Nephron (organoid): ENCODE measurements at regions not wholly inside any gene's neighbourhood (a gene's known extent, or its start where the extent isn't known, plus 50 kb on each side); places are given as distances from the start of the nearest gene placed in this dataset.

Experiments used
- H3K27ac Mint-ChIP-seq, 3 experiments: 2 replicates each; pipeline ENCODE4 v1.8.0; 2020; ENCODE audit warnings: mixed read lengths in 3 of 3, mild to moderate bottlenecking in 2 of 3, moderate library complexity in 1 of 3
- H3K27me3 Mint-ChIP-seq: 2 replicates; pipeline ENCODE4 v1.8.0; 2021; ENCODE audit warnings: low read depth, mild to moderate bottlenecking, moderate library complexity, mixed read lengths
- H3K36me3 Mint-ChIP-seq: 2 replicates; pipeline ENCODE4 v1.8.0; 2020; ENCODE audit warnings: low read depth, mixed read lengths
- H3K4me1 Mint-ChIP-seq: 2 replicates; pipeline ENCODE4 v1.8.0; 2020; ENCODE audit warnings: mixed read lengths
- H3K4me3 Mint-ChIP-seq, 3 experiments: 2 replicates each; pipeline ENCODE4 v1.8.0; 2020; ENCODE audit warnings: mild to moderate bottlenecking in 3 of 3, mixed read lengths in 3 of 3, moderate library complexity in 2 of 3
- H3K9me3 Mint-ChIP-seq: 2 replicates; pipeline ENCODE4 v1.8.0; 2020; ENCODE audit warnings: mixed read lengths
- TF ChIP-seq, protein P1 (sequence below), 3 experiments: fragments of 200-600 bp; sonication (generic); IDR thresholded peaks; one replicate each; pipeline ENCODE4 v1.5.0; 2021; ENCODE audit warnings: antibody characterized with exemption in 3 of 3; ENCODE audit not compliant: unreplicated experiment in 3 of 3

DNA sequence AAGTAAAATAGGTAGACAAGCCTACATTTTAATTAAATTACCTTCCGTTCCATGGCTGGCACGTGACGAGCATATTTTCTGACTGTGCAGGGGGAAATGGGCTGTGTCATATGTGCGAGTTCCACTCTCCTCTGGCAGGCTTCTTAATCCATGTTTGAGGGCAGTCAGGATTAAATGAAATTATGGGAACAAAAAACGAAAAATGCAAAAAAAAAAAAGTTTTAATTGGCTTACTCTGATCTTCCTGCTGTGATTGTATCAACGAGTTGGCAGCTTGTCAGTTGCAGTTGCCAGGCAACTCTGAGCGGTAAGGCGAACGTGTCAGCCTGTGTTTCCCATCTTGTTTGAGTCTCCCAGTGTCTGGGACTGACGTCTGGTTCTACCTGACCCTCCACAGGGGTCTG is 302.9 kb upstream of the XYLT1 start:
- H3K4me1 Mint-ChIP-seq: no peaks in the 10 kb centered on the region
- H3K27ac Mint-ChIP-seq: no peak overlapping the region
- no peaks in the 10 kb centered on the region for H3K9me3 Mint-ChIP-seq
- H3K36me3 Mint-ChIP-seq: no peaks in the 10 kb centered on the region
- peaks cover 22% of the 10 kb centered on the region for H3K27me3 Mint-ChIP-seq
- H3K4me3 Mint-ChIP-seq: no peak overlapping the region
- TF ChIP-seq, protein P1, sequence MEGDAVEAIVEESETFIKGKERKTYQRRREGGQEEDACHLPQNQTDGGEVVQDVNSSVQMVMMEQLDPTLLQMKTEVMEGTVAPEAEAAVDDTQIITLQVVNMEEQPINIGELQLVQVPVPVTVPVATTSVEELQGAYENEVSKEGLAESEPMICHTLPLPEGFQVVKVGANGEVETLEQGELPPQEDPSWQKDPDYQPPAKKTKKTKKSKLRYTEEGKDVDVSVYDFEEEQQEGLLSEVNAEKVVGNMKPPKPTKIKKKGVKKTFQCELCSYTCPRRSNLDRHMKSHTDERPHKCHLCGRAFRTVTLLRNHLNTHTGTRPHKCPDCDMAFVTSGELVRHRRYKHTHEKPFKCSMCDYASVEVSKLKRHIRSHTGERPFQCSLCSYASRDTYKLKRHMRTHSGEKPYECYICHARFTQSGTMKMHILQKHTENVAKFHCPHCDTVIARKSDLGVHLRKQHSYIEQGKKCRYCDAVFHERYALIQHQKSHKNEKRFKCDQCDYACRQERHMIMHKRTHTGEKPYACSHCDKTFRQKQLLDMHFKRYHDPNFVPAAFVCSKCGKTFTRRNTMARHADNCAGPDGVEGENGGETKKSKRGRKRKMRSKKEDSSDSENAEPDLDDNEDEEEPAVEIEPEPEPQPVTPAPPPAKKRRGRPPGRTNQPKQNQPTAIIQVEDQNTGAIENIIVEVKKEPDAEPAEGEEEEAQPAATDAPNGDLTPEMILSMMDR (IDR thresholded peaks at IDR 0.05; ENCODE audit: unreplicated experiment in 3 of 3): no peak

GRCh38 chr16:17770104-17770503 is 299.3 kb upstream of the XYLT1 start:
- H3K36me3 Mint-ChIP-seq: no peaks in the 10 kb centered on the region
- H3K27ac Mint-ChIP-seq: no peak overlapping the region
- no peak overlapping the region for H3K4me3 Mint-ChIP-seq
- peaks cover 8% of the 10 kb centered on the region for H3K27me3 Mint-ChIP-seq
- TF ChIP-seq, protein P1 (IDR thresholded peaks at IDR 0.05; ENCODE audit: unreplicated experiment in 3 of 3): no peak
- no peaks in the 10 kb centered on the region for H3K4me1 Mint-ChIP-seq
- no peaks in the 10 kb centered on the region for H3K9me3 Mint-ChIP-seq

GRCh38 chr16:17769065-17769464 is 298.3 kb upstream of the XYLT1 start:
- H3K27ac Mint-ChIP-seq: no peak overlapping the region
- H3K4me1 Mint-ChIP-seq: no peaks in the 10 kb centered on the region
- H3K36me3 Mint-ChIP-seq: no peaks in the 10 kb centered on the region
- H3K9me3 Mint-ChIP-seq: no peaks in the 10 kb centered on the region
- no peak overlapping the region for H3K4me3 Mint-ChIP-seq
- peaks cover 4% of the 10 kb centered on the region for H3K27me3 Mint-ChIP-seq
- TF ChIP-seq, protein P1 (IDR thresholded peaks at IDR 0.05; ENCODE audit: unreplicated experiment in 3 of 3): no peak

DNA sequence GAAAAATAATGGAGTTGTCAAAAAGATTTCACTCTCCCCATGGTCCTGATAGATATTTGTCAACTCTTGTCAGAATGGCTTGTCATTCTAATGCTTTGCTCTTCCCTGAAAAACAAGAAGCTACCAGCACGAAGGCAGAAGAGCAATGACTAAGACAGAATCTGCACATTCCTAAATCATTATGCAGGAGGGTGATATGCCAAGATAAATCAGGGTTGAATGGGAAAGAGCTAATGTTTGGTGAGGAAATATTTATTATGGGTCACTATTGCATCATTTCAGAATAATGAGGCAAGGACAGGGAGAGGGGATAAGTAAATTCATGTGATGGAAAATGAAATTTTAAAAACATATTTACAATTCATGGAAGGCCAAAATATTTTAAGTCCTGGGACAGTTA is 297.5 kb upstream of the XYLT1 start:
- H3K27me3 Mint-ChIP-seq: peaks cover 7% of the 10 kb centered on the region
- H3K4me3 Mint-ChIP-seq: no peak overlapping the region
- TF ChIP-seq, protein P1 (IDR thresholded peaks at IDR 0.05; ENCODE audit: unreplicated experiment in 3 of 3): no peak
- H3K4me1 Mint-ChIP-seq: no peaks in the 10 kb centered on the region
- no peaks in the 10 kb centered on the region for H3K9me3 Mint-ChIP-seq
- H3K27ac Mint-ChIP-seq: no peak overlapping the region
- H3K36me3 Mint-ChIP-seq: no peaks in the 10 kb centered on the region

GRCh38 chr16:17766012-17766411 is 295.3 kb upstream of the XYLT1 start:
- Mint-ChIP-seq H3K4me3 (no peak overlapping the region), H3K36me3 (no peaks in the 10 kb centered on the region), H3K4me1 (no peaks in the 10 kb centered on the region), H3K9me3 (no peaks in the 10 kb centered on the region), H3K27me3 (peaks cover 10% of the 10 kb centered on the region), H3K27ac (no peak overlapping the region)
- TF ChIP-seq, protein P1 (IDR thresholded peaks at IDR 0.05; ENCODE audit: unreplicated experiment in 3 of 3): no peak

- H3K4me3 Mint-ChIP-seq: no peak overlapping the region
- no peaks in the 10 kb centered on the region for H3K9me3 Mint-ChIP-seq
- peaks cover 23% of the 10 kb centered on the region for H3K4me1 Mint-ChIP-seq
- peaks cover 26% of the 10 kb centered on the region for H3K27me3 Mint-ChIP-seq
- H3K36me3 Mint-ChIP-seq: no peaks in the 10 kb centered on the region
- H3K27ac Mint-ChIP-seq: no peak overlapping the region
- TF ChIP-seq, protein P1 (IDR thresholded peaks at IDR 0.05; ENCODE audit: unreplicated experiment in 3 of 3): no peak
These were observed 289.0 kb upstream of the XYLT1 start for GRCh38 chr16:17759451-17760390.
